CD14-positive monocyte (primary cell): ENCODE measurements at regions not wholly inside any gene's neighbourhood (a gene's known extent, or its start where the extent isn't known, plus 50 kb on each side); places are given as distances from the start of the nearest gene placed in this dataset.

Experiments
- DNase-seq, 3 donors: peaks; one replicate each; pipeline ENCODE4 v3.0.0-alpha.2; 2011 to 2022
- H2AFZ ChIP-seq: 2 replicates; pipeline ENCODE4 v1.6.0; 2012; ENCODE audit warnings: mild to moderate bottlenecking, low read depth, low read length, inconsistent platforms; ENCODE audit not compliant: insufficient read depth, poor library complexity, severe bottlenecking
- H3K27ac ChIP-seq, 2 donors: 1 replicate in 1 of 2; 2 replicates in 1 of 2; pipeline ENCODE4 v1.5.1; 2012 to 2013; ENCODE audit warnings: low read length in 2 of 2, control low read depth in 1 of 2, inconsistent platforms in 1 of 2, low read depth in 1 of 2, mild to moderate bottlenecking in 1 of 2
- H3K27me3 ChIP-seq, 2 donors: one replicate each; pipeline versions ENCODE4 v1.6.0 to v1.6.1; 2011 to 2013; ENCODE audit warnings: low read length in 2 of 2; ENCODE audit not compliant: control insufficient read depth in 2 of 2, insufficient read depth in 2 of 2
- H3K36me3 ChIP-seq, 2 donors: replicated peaks in 1 of 2; 1 replicate in 1 of 2; 2 replicates in 1 of 2; pipeline versions ENCODE4 v1.5.1 to v1.6.1; 2012 to 2013; ENCODE audit warnings: low read length in 2 of 2, control low read depth in 1 of 2, inconsistent platforms in 1 of 2, mild to moderate bottlenecking in 1 of 2; ENCODE audit not compliant: insufficient read depth in 2 of 2, control insufficient read depth in 1 of 2
- H3K4me1 ChIP-seq, 2 donors: 1 replicate in 1 of 2; 2 replicates in 1 of 2; pipeline versions ENCODE4 v1.5.1 to v1.6.1; 2012 to 2013; ENCODE audit warnings: low read length in 2 of 2, control low read depth in 1 of 2, inconsistent platforms in 1 of 2, mild to moderate bottlenecking in 1 of 2, moderate library complexity in 1 of 2; ENCODE audit not compliant: insufficient read depth in 2 of 2, control insufficient read depth in 1 of 2
- H3K4me2 ChIP-seq: replicated peaks from 2 replicates; pipeline ENCODE3; 2012; ENCODE audit warnings: low read length, moderate library complexity, mild to moderate bottlenecking; ENCODE audit not compliant: poor library complexity, severe bottlenecking; ENCODE audit errors: extremely low read depth
- H3K4me3 ChIP-seq, 3 experiments: fragments of 200-600 bp in 1 of 3; sonication (generic) in 1 of 3; replicated peaks in 1 of 3; 1 replicate in 2 of 3; 2 replicates in 1 of 3; pipeline ENCODE4 v1.5.1; 2011 to 2013; ENCODE audit warnings: low read length in 3 of 3, mild to moderate bottlenecking in 3 of 3, control low read depth in 2 of 3, low read depth in 2 of 3, inconsistent platforms in 1 of 3, moderate library complexity in 1 of 3
- H3K79me2 ChIP-seq: 2 replicates; pipeline ENCODE4 v1.6.0; 2012; ENCODE audit warnings: mild to moderate bottlenecking, control low read depth, inconsistent platforms, low read length, moderate library complexity; ENCODE audit not compliant: insufficient read depth
- H3K9ac ChIP-seq: 2 replicates; pipeline ENCODE4 v1.6.0; 2017; ENCODE audit warnings: low read length, mild to moderate bottlenecking; ENCODE audit not compliant: insufficient read depth, poor library complexity, severe bottlenecking
- H3K9me3 ChIP-seq, 2 donors: replicated peaks in 1 of 2; 1 replicate in 1 of 2; 2 replicates in 1 of 2; pipeline versions ENCODE4 v1.5.1 to v1.6.1; 2012 to 2013; ENCODE audit warnings: low read length in 2 of 2, control low read depth in 1 of 2; ENCODE audit not compliant: control insufficient read depth in 1 of 2, insufficient read depth in 1 of 2
- H4K20me1 ChIP-seq: 2 replicates; pipeline ENCODE4 v1.6.0; 2012; ENCODE audit warnings: mild to moderate bottlenecking, low read length, control low read depth, moderate library complexity; ENCODE audit not compliant: insufficient read depth
- H3K27ac Mint-ChIP-seq, 7 donors: one replicate each; pipeline ENCODE4 v1.8.0; 2020; ENCODE audit warnings: mild to moderate bottlenecking in 7 of 7, mixed read lengths in 7 of 7, moderate library complexity in 6 of 7, inconsistent platforms in 2 of 7
- H3K27me3 Mint-ChIP-seq, 3 donors: one replicate each; pipeline ENCODE4 v1.8.0; 2021 to 2022; ENCODE audit warnings: low read depth in 3 of 3, mild to moderate bottlenecking in 3 of 3, mixed read lengths in 3 of 3, moderate library complexity in 3 of 3, inconsistent platforms in 1 of 3
- H3K36me3 Mint-ChIP-seq, 2 donors: one replicate each; pipeline ENCODE4 v1.8.0; 2020; ENCODE audit warnings: mixed read lengths in 2 of 2, inconsistent platforms in 1 of 2, mild to moderate bottlenecking in 1 of 2
- H3K4me1 Mint-ChIP-seq: one replicate; pipeline ENCODE4 v1.8.0; 2020; ENCODE audit warnings: mild to moderate bottlenecking, mixed read lengths
- H3K4me3 Mint-ChIP-seq, 2 donors: one replicate each; pipeline ENCODE4 v1.8.0; 2020; ENCODE audit warnings: mild to moderate bottlenecking in 2 of 2, mixed read lengths in 2 of 2, moderate library complexity in 1 of 2
- H3K9me3 Mint-ChIP-seq, 7 donors: one replicate each; pipeline ENCODE4 v1.8.0; 2020 to 2022; ENCODE audit warnings: mixed read lengths in 7 of 7, mild to moderate bottlenecking in 6 of 7, moderate library complexity in 6 of 7, inconsistent platforms in 2 of 7
- CTCF ChIP-seq: fragments of 200-600 bp; IDR thresholded peaks from one replicate; pipeline ENCODE4 v1.8.0; 2022; ENCODE audit warnings: antibody characterized with exemption, mild to moderate bottlenecking
- WGBS: methylation state at CpG from one replicate; pipeline ENCODE4 v1.1.5; 2013; ENCODE audit warnings: missing lambda C conversion rate; ENCODE audit not compliant: insufficient coverage; 5-methylcytosine and 5-hydroxymethylcytosine counted together
- intact Hi-C, 2 donors: fragments of 100-400 bp; cut with micrococcal nuclease; formaldehyde crosslinking; loops; one replicate each; pipeline versions ENCODE4 v1.15.0 to v1.15.1; 2023

GRCh38 chr15:98257290-98257689 is 296.8 kb downstream of the ARRDC4 start:
- peaks cover 2 to 20% (median 12%) of the 10 kb centered on the region in 7 donors for H3K9me3 Mint-ChIP-seq
- no peak for TF ChIP-seq CTCF

GRCh38 chr15:98263787-98264186 is 303.3 kb downstream of the ARRDC4 start:
- H3K27me3 ChIP-seq, result no peaks in the 10 kb centered on the region
- H3K4me3 Mint-ChIP-seq, result no peak overlapping the region

More at GRCh38 chr15:98257290-98257689, 296.8 kb downstream of the ARRDC4 start:
- no peaks in the 10 kb centered on the region for H3K36me3 ChIP-seq
- H3K9me3 ChIP-seq, result peaks cover 0 to 4% of the 10 kb centered on the region in 2 donors
- no peak overlapping the region for H3K4me2 ChIP-seq
- no peak overlapping the region for H3K9ac ChIP-seq
- Mint-ChIP-seq H3K4me3 (no peak overlapping the region), H3K27me3 (no peaks in the 10 kb centered on the region), H3K36me3 (no peaks in the 10 kb centered on the region), H3K27ac (no peak overlapping the region), H3K4me1 (no peaks in the 10 kb centered on the region)
- H2AFZ ChIP-seq, result no peak overlapping the region
- no peaks in the 10 kb centered on the region for H3K27me3 ChIP-seq
- H3K27ac ChIP-seq, result no peak overlapping the region
- intact Hi-C loops, result no loop called here
- no peak overlapping the region for H3K4me3 ChIP-seq
- WGBS, result no CpG with 5 or more reads among the region's 2 CpGs
- no peaks in the 10 kb centered on the region for H3K79me2 ChIP-seq
- H4K20me1 ChIP-seq, result no peaks in the 10 kb centered on the region
- H3K4me1 ChIP-seq, result no peaks in the 10 kb centered on the region
- DNase-seq, result no peak

More at GRCh38 chr15:98263787-98264186, 303.3 kb downstream of the ARRDC4 start:
- WGBS, result no CpG with 5 or more reads among the region's 2 CpGs
- no peak for TF ChIP-seq CTCF
- Mint-ChIP-seq H3K4me1 (no peaks in the 10 kb centered on the region), H3K36me3 (no peaks in the 10 kb centered on the region), H3K27me3 (no peaks in the 10 kb centered on the region), H3K9me3 (peaks cover 17 to 40% (median 26%) of the 10 kb centered on the region in 7 donors), H3K27ac (no peak overlapping the region)
- Histone ChIP-seq H3K9me3 (peaks cover 11 to 37% of the 10 kb centered on the region in 2 donors), H3K4me1 (no peaks in the 10 kb centered on the region), H3K4me2 (no peak overlapping the region), H3K79me2 (no peaks in the 10 kb centered on the region), H4K20me1 (no peaks in the 10 kb centered on the region), H3K36me3 (no peaks in the 10 kb centered on the region), H2AFZ (no peak overlapping the region), H3K9ac (no peak overlapping the region), H3K4me3 (no peak overlapping the region), H3K27ac (no peak overlapping the region)
- no peak for DNase-seq
- intact Hi-C loops, result no loop called here
